ENCODE measurements at regions not wholly inside any gene's neighbourhood (a gene's known extent, or its start where the extent isn't known, plus 50 kb on each side); places are given as distances from the start of the nearest gene placed in this dataset.

DNA sequence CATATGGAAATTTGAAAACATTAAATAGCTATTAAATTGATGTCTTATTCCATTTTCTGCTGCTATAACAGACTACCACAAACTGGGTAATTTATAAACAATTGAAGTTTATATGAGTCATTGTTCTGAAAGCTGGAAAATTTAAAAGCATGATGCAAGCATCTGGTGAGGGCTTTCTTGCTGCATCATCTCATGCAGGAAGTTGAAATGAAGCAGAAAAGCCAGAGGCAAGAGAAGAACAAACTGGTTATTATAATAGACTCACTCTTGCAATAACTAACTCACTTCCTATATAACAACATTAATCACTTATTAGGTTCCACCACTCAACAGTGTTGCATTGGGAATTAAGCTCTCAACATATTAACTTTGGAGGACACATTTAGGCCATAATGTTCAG, 1277.4 kb downstream of the LRFN5 start:
- TF ChIP-seq, protein P1, sequence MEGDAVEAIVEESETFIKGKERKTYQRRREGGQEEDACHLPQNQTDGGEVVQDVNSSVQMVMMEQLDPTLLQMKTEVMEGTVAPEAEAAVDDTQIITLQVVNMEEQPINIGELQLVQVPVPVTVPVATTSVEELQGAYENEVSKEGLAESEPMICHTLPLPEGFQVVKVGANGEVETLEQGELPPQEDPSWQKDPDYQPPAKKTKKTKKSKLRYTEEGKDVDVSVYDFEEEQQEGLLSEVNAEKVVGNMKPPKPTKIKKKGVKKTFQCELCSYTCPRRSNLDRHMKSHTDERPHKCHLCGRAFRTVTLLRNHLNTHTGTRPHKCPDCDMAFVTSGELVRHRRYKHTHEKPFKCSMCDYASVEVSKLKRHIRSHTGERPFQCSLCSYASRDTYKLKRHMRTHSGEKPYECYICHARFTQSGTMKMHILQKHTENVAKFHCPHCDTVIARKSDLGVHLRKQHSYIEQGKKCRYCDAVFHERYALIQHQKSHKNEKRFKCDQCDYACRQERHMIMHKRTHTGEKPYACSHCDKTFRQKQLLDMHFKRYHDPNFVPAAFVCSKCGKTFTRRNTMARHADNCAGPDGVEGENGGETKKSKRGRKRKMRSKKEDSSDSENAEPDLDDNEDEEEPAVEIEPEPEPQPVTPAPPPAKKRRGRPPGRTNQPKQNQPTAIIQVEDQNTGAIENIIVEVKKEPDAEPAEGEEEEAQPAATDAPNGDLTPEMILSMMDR (IDR thresholded peaks at IDR 0.05; ENCODE audit: low read depth, low read length): no peak
- no peak for TF ChIP-seq POLR2A (IDR thresholded peaks at IDR 0.05; ENCODE audit: extremely low read depth, insufficient read length)
- TF ChIP-seq, protein P2, sequence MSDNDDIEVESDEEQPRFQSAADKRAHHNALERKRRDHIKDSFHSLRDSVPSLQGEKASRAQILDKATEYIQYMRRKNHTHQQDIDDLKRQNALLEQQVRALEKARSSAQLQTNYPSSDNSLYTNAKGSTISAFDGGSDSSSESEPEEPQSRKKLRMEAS (IDR thresholded peaks at IDR 0.05; ENCODE audit: low read depth, low read length): no peak

All from NB4 (cell line).